Rectal smooth muscle tissue (tissue), 1 donor: ENCODE measurements at regions not wholly inside any gene's neighbourhood (a gene's known extent, or its start where the extent isn't known, plus 50 kb on each side); places are given as distances from the start of the nearest gene placed in this dataset.
"Not testable (repeated sequence)": the region's sequence is repeated elsewhere in the genome, so short reads cannot be mapped to it uniquely, and the experiment has no call there.

Source experiments
- H3K27ac ChIP-seq: one replicate; pipeline ENCODE4 v1.7.0; 2013; ENCODE audit warnings: low read depth, low read length, inconsistent platforms
- H3K27me3 ChIP-seq: one replicate; pipeline ENCODE4 v1.7.0; 2013; ENCODE audit warnings: low read length; ENCODE audit not compliant: control insufficient read depth, insufficient read depth
- H3K36me3 ChIP-seq: one replicate; pipeline ENCODE4 v1.7.0; 2013; ENCODE audit warnings: low read length; ENCODE audit not compliant: control insufficient read depth, insufficient read depth
- H3K4me1 ChIP-seq: one replicate; pipeline ENCODE4 v1.7.0; 2013; ENCODE audit warnings: low read length; ENCODE audit not compliant: control insufficient read depth, insufficient read depth
- H3K4me3 ChIP-seq: one replicate; pipeline ENCODE4 v1.7.0; 2013; ENCODE audit warnings: low read length
- H3K9ac ChIP-seq: one replicate; pipeline ENCODE4 v1.7.0; 2013; ENCODE audit warnings: low read length

DNA sequence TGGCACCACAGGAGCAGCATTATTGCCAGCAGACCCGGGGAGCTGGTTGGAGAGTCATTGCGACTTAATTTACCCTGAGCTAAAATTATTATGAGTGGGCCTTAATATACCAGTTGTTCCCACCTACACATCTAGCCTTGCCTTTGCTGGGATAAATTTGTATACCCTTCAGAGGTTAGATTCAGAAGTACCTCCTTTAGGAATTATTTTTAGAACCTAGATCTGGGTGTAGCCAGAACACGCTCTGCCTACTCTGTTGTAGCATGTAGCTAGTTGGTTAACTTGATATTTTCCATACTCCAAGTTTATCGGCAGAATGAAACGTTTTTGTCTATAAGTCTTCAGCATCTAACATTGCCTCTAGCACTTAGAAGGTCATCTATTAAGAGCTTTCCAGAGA is 65.5 kb upstream of the SEC22B start:
- H3K4me3 ChIP-seq, H3K4me1 ChIP-seq, H3K9ac ChIP-seq, H3K27ac ChIP-seq, H3K27me3 ChIP-seq, H3K36me3 ChIP-seq: not testable (repeated sequence)

DNA sequence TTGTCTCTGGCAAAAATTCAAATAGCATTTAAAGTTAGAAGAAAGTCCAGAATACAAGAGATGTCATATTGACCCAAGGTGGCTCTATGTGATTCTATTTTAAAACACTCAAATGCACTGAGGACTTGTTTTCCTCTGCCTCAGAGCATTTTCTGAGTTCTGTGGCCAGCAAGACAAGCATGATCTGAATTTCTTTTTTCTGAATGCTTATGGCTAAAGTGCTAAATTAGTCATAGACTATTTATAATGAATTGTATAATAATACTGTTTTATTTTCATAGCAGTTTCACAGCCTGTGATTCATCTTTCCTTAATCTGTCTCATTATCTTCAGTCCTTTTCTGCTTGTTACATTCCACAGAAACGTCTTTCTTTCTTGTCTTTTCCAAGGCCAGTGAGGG is 63.9 kb upstream of the SEC22B start:
- H3K36me3 ChIP-seq, H3K27me3 ChIP-seq, H3K9ac ChIP-seq, H3K4me1 ChIP-seq, H3K4me3 ChIP-seq, H3K27ac ChIP-seq: not testable (repeated sequence)

DNA sequence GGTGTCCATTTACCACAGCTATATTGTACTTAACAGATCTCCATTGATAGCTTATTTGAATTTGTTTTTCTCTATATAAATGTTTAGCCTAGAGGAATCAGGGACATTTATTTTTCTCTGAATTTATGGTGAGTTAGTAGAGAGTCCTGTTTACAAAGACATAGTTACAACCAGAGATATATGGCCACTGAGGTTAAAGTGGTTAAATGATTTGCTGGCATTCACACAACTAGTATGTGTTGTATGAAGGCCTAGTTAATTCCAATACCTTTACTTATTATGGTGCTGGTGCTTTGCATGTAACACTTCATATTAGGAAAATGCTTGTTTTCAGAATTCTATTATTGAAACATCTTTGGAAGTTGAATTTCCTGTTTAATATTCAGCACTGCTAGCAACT is 63.0 kb upstream of the SEC22B start:
- H3K9ac ChIP-seq, H3K4me3 ChIP-seq, H3K36me3 ChIP-seq, H3K27me3 ChIP-seq, H3K27ac ChIP-seq, H3K4me1 ChIP-seq: not testable (repeated sequence)

DNA sequence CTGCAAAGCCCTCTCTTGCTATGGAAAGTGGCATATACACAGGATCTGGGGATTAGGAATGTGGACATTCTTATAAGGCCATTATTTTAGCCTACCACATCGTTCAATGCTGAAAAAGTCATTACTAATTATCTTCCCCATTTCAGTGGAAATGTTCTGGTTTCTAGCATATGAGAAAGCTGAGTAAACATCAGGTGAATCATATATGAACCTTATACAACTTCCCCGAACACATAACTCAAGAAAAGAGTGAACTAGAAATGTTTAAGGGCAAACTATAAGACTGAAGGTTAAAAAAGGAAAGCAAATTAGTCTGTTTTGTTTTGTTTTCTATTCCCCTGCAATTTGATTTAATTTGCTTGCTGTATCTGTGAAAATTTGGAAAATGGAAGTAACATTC is 62.5 kb upstream of the SEC22B start:
- H3K4me1 ChIP-seq, H3K4me3 ChIP-seq, H3K36me3 ChIP-seq, H3K27me3 ChIP-seq, H3K9ac ChIP-seq, H3K27ac ChIP-seq: not testable (repeated sequence)

DNA sequence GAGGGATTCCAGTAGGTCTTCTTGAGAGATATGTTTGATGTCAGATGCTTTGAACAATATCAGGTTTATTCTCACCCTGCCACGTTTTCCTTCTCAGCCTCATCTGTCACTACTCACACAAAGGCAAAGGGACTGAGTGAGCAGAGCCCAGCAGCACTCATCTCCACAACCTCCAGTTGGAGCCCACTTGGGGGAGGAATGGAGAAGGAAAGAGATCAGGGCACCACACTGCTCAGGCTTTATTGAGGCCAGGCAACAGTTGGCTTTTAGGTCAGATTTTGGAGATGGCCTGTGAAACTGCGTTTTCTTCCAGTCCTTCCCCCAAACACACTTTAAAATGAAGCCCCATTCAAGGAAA is 57.3 kb upstream of the SEC22B start:
- not testable (repeated sequence) for H3K4me3 ChIP-seq, H3K9ac ChIP-seq, H3K27ac ChIP-seq, H3K36me3 ChIP-seq, H3K4me1 ChIP-seq, H3K27me3 ChIP-seq

DNA sequence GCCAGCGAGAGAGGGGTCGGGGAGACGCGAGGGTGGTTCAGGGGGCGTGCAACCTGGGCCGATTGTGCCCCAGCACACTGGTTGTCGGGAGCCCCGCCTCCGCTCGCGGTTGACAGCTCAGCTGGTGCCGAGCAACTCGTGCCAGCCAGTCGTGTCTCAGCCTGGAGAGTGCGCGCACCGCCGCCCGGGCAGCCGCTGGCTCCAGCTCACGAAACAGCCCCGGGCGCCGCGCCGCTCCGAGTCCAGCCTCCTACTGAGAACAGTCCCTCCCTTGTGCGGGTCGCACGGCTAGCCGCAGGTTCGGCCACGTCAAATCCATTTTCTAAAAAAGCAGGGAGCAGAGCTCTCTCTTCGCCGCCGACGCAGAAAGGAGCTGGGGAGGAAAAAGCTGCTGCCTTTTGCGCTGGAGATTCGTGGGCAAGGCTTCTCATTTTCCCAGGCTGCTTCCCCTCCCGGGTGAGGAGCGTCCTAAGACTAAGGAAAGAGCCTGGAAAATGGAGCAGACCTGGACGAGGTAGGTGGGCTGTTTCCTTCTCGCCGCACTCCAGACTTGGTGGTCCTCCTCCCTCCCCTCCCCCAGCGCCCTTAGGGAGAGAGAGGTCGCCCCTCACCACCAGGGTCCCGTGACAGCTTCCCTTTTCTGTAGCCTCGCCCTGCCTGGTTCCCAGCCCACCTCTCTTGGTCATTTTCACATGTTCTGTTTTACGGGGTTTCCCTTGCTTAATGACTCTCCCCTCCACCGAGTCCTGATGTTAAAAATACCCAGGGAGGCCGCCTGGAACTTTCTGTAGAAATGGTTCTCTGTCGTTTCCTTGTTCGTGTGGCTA is 56.7 kb upstream of the SEC22B start:
- H3K36me3 ChIP-seq, H3K9ac ChIP-seq, H3K4me1 ChIP-seq, H3K27ac ChIP-seq, H3K4me3 ChIP-seq, H3K27me3 ChIP-seq: not testable (repeated sequence)

DNA sequence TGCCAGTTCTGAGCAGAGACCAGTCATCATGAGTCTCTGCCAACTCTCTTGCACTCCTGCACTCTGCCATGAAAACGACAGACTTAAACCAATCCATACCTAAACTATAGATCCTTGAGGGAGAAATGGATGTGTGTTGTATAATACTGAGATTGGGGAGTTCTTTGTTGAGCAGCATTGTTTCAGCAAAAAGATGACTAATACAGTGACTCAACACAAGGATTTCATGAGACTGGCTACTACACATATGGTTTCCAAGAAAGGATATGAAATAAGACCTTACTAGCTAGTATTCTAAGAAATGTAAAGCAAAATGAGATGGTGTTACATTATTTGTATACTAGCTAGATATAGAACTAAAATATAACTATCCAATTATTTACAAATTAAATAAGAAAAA is 53.5 kb upstream of the SEC22B start:
- not testable (repeated sequence) for H3K27me3 ChIP-seq, H3K4me3 ChIP-seq, H3K27ac ChIP-seq, H3K9ac ChIP-seq, H3K36me3 ChIP-seq, H3K4me1 ChIP-seq
